ENCODE measurements at regions not wholly inside any gene's neighbourhood (a gene's known extent, or its start where the extent isn't known, plus 50 kb on each side); places are given as distances from the start of the nearest gene placed in this dataset.
"Not testable (repeated sequence)": the region's sequence is repeated elsewhere in the genome, so short reads cannot be mapped to it uniquely, and the experiment has no call there.

DNA sequence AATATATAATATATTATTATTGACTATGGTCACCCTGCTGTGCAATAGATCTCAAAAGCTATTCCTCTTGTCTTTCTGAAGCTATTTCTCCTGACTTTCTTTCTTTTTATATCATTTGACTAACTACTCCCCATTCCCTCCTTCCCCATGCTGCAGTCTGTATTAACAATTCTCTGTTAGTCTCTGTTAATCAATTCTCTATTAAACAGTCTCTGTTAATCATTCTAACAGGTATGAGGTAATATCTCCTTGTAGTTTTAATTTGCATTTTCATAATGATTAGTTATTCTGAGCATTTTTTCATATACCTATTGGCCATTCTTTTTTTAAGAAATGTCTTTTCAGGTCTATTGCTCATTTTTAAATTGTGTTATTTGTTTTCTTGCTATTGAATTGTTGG lies 201.0 kb upstream of the B3GALT2 start:
- Histone ChIP-seq H3K4me1 (ENCODE audit: control insufficient read depth in 1 of 2, insufficient read depth in 2 of 2, low read length in 2 of 2) (no peaks in the 10 kb centered on the region), H3K27ac (ENCODE audit: low read depth, low read length) (no peak overlapping the region), H3K9me3 (ENCODE audit: control insufficient read depth in 1 of 2, insufficient read depth in 1 of 2, low read depth in 1 of 2, low read length in 2 of 2) (no peaks in the 10 kb centered on the region), H3K36me3 (ENCODE audit: control insufficient read depth in 1 of 2, insufficient read depth in 2 of 2, low read length in 2 of 2) (no peaks in the 10 kb centered on the region), H3K79me2 (ENCODE audit: insufficient read depth, low read length) (no peaks in the 10 kb centered on the region), H2AFZ (ENCODE audit: low read depth, low read length, poor library complexity, severe bottlenecking) (no peak overlapping the region), H3K4me2 (ENCODE audit: low read length) (no peak overlapping the region), H3K9me2 (ENCODE audit: insufficient read depth) (no peaks in the 10 kb centered on the region), H3K4me3 (replicated peaks in 1 of 2; ENCODE audit: low read depth in 1 of 2, low read length in 2 of 2) (no peak overlapping the region), H3K9ac (ENCODE audit: low read length) (no peak overlapping the region), H4K20me1 (ENCODE audit: insufficient read depth) (no peaks in the 10 kb centered on the region), H3K27me3 (ENCODE audit: insufficient read depth, low read length) (no peaks in the 10 kb centered on the region)
- intact Hi-C loops (cut with micrococcal nuclease), result no loop called here
- TF ChIP-seq FOSL1 (IDR thresholded peaks at IDR 0.05; ENCODE audit: low read depth) (no peak), ELF1 (IDR thresholded peaks at IDR 0.05; ENCODE audit: borderline replicate concordance, low read depth) (no peak)
- DNase-seq (ENCODE audit: low read depth, low spot score) (no peak), ATAC-seq (no peak)
- ChIA-PET CTCF (no interaction called here), POLR2A (no interaction called here), RAD21 (ENCODE audit: low non-redundant PET in 1 of 2, low total read pairs in 2 of 2, uncharacterized antibody in 2 of 2, unreplicated experiment in 2 of 2) (no interaction called here)
- BruUV-seq (replicated peaks), result no TSS peak

DNA sequence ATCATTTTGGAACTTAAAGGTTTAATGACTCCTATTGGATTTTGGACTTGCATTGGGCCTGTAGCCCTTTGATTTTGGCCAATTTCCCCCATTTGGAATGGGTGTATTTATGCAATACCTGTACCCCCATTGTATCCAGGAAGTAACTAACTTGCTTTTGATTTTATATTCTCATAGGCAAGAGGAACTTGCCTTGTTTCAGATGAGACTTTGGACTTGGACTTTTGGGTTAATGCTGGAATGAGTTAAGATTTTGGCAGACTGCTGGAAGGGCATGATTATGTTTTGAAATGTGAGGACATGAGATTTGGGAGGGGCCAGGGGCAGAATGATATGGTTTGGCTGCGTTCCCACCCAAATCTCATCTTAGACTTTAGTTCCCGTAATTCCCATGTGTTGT lies 192.0 kb upstream of the B3GALT2 start:
- H3K9ac ChIP-seq (ENCODE audit: low read length); H3K27me3 ChIP-seq (ENCODE audit: insufficient read depth, low read length); H3K4me1 ChIP-seq (ENCODE audit: control insufficient read depth in 1 of 2, insufficient read depth in 2 of 2, low read length in 2 of 2); POLR2A ChIA-PET; H3K4me2 ChIP-seq (ENCODE audit: low read length); H3K36me3 ChIP-seq (ENCODE audit: control insufficient read depth in 1 of 2, insufficient read depth in 2 of 2, low read length in 2 of 2); H3K79me2 ChIP-seq (ENCODE audit: insufficient read depth, low read length); H3K9me3 ChIP-seq (ENCODE audit: control insufficient read depth in 1 of 2, insufficient read depth in 1 of 2, low read depth in 1 of 2, low read length in 2 of 2); H4K20me1 ChIP-seq (ENCODE audit: insufficient read depth); RAD21 ChIA-PET (ENCODE audit: low non-redundant PET in 1 of 2, low total read pairs in 2 of 2, uncharacterized antibody in 2 of 2, unreplicated experiment in 2 of 2); DNase-seq (ENCODE audit: low read depth, low spot score); H3K9me2 ChIP-seq (ENCODE audit: insufficient read depth); ATAC-seq; intact Hi-C loops (cut with micrococcal nuclease); H3K4me3 ChIP-seq (replicated peaks in 1 of 2; ENCODE audit: low read depth in 1 of 2, low read length in 2 of 2); H3K27ac ChIP-seq (ENCODE audit: low read depth, low read length); CTCF ChIA-PET; H2AFZ ChIP-seq (ENCODE audit: low read depth, low read length, poor library complexity, severe bottlenecking); BruUV-seq (replicated peaks): not testable (repeated sequence)

DNA sequence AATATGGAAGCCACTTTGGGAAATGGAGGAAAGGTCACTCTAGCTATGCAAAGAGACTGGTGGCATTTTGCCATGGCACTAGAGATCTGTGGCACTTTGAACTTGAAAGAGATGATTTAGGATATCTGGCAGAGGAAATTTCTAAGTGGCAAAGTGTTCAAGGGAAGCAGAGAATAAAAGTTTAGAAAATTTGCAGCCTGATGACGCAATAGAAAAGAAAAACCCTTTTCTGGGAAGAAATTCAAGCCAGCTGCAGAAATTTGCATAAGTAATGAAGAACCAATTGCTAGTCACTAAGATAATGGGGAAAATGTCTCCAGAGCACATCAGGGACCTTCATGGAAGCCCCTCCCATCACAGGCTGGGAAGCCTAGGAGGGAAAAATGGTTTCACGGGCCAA lies 191.1 kb upstream of the B3GALT2 start:
- Histone ChIP-seq H3K4me3 (replicated peaks in 1 of 2; ENCODE audit: low read depth in 1 of 2, low read length in 2 of 2) (no peak overlapping the region), H3K9ac (ENCODE audit: low read length) (no peak overlapping the region), H3K79me2 (ENCODE audit: insufficient read depth, low read length) (no peaks in the 10 kb centered on the region), H3K9me3 (ENCODE audit: control insufficient read depth in 1 of 2, insufficient read depth in 1 of 2, low read depth in 1 of 2, low read length in 2 of 2) (no peaks in the 10 kb centered on the region), H3K4me1 (ENCODE audit: control insufficient read depth in 1 of 2, insufficient read depth in 2 of 2, low read length in 2 of 2) (no peaks in the 10 kb centered on the region), H2AFZ (ENCODE audit: low read depth, low read length, poor library complexity, severe bottlenecking) (no peak overlapping the region), H3K36me3 (ENCODE audit: control insufficient read depth in 1 of 2, insufficient read depth in 2 of 2, low read length in 2 of 2) (no peaks in the 10 kb centered on the region), H3K27ac (ENCODE audit: low read depth, low read length) (no peak overlapping the region), H3K4me2 (ENCODE audit: low read length) (no peak overlapping the region), H3K27me3 (ENCODE audit: insufficient read depth, low read length) (no peaks in the 10 kb centered on the region), H3K9me2 (ENCODE audit: insufficient read depth) (no peaks in the 10 kb centered on the region), H4K20me1 (ENCODE audit: insufficient read depth) (no peaks in the 10 kb centered on the region)
- no peak for TF ChIP-seq EZH2 (IDR thresholded peaks at IDR 0.05)
- no peak for TF ChIP-seq POLR2AphosphoS5 (IDR thresholded peaks at IDR 0.05; ENCODE audit: low read depth, low read length)
- no peak for TF ChIP-seq CBX3 (IDR thresholded peaks at IDR 0.05; ENCODE audit: low read depth)
- TF ChIP-seq, protein P1, sequence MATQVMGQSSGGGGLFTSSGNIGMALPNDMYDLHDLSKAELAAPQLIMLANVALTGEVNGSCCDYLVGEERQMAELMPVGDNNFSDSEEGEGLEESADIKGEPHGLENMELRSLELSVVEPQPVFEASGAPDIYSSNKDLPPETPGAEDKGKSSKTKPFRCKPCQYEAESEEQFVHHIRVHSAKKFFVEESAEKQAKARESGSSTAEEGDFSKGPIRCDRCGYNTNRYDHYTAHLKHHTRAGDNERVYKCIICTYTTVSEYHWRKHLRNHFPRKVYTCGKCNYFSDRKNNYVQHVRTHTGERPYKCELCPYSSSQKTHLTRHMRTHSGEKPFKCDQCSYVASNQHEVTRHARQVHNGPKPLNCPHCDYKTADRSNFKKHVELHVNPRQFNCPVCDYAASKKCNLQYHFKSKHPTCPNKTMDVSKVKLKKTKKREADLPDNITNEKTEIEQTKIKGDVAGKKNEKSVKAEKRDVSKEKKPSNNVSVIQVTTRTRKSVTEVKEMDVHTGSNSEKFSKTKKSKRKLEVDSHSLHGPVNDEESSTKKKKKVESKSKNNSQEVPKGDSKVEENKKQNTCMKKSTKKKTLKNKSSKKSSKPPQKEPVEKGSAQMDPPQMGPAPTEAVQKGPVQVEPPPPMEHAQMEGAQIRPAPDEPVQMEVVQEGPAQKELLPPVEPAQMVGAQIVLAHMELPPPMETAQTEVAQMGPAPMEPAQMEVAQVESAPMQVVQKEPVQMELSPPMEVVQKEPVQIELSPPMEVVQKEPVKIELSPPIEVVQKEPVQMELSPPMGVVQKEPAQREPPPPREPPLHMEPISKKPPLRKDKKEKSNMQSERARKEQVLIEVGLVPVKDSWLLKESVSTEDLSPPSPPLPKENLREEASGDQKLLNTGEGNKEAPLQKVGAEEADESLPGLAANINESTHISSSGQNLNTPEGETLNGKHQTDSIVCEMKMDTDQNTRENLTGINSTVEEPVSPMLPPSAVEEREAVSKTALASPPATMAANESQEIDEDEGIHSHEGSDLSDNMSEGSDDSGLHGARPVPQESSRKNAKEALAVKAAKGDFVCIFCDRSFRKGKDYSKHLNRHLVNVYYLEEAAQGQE (IDR thresholded peaks at IDR 0.05; ENCODE audit: low read depth), result no peak
- TF ChIP-seq SIN3A (IDR thresholded peaks at IDR 0.05; ENCODE audit: low read depth), result no peak
- TF ChIP-seq, protein P2, sequence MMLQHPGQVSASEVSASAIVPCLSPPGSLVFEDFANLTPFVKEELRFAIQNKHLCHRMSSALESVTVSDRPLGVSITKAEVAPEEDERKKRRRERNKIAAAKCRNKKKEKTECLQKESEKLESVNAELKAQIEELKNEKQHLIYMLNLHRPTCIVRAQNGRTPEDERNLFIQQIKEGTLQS (IDR thresholded peaks at IDR 0.05), result no peak
- no peak for TF ChIP-seq RAD21 (IDR thresholded peaks at IDR 0.05; ENCODE audit: low read depth)
- no peak for TF ChIP-seq TCF7L2 (IDR thresholded peaks at IDR 0.05; ENCODE audit: borderline replicate concordance, extremely low read depth, insufficient read depth, insufficient read length)
- TF ChIP-seq FOSL1 (IDR thresholded peaks at IDR 0.05; ENCODE audit: low read depth), result no peak
- TF ChIP-seq EGR1 (IDR thresholded peaks at IDR 0.05; ENCODE audit: low read depth), result no peak
- no peak for TF ChIP-seq POLR2A (IDR thresholded peaks at IDR 0.05; ENCODE audit: borderline replicate concordance, extremely low read depth, insufficient read depth, insufficient read length)
- TF ChIP-seq, protein P3, sequence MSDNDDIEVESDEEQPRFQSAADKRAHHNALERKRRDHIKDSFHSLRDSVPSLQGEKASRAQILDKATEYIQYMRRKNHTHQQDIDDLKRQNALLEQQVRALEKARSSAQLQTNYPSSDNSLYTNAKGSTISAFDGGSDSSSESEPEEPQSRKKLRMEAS (IDR thresholded peaks at IDR 0.05), result no peak
- TF ChIP-seq ZFX (IDR thresholded peaks at IDR 0.05), result no peak
- ATAC-seq (no peak), DNase-seq (ENCODE audit: low read depth, low spot score) (no peak)
- intact Hi-C loops (cut with micrococcal nuclease), result no loop called here
- RAD21 ChIA-PET (ENCODE audit: low non-redundant PET in 1 of 2, low total read pairs in 2 of 2, uncharacterized antibody in 2 of 2, unreplicated experiment in 2 of 2), result no interaction called here
- POLR2A ChIA-PET, result no interaction called here
- CTCF ChIA-PET, result no interaction called here
- no TSS peak for BruUV-seq (replicated peaks)

Data from HCT116 (cell line).